Left lung (tissue), 4 donors: ENCODE measurements at regions not wholly inside any gene's neighbourhood (a gene's known extent, or its start where the extent isn't known, plus 50 kb on each side); places are given as distances from the start of the nearest gene placed in this dataset.
"Not testable (repeated sequence)": the region's sequence is repeated elsewhere in the genome, so short reads cannot be mapped to it uniquely, and the experiment has no call there.

ENCODE experiments used
- ATAC-seq: fragments of 200-7000 bp; cut with Tn5 transposase; one replicate; pipeline ENCODE4 v1.9.1; 2020; ENCODE audit warnings: moderate library complexity
- DNase-seq, 4 donors: peaks; one replicate each; pipeline ENCODE4 v3.0.0-alpha.2; 2013 to 2020
- H3K27ac ChIP-seq, 2 donors: fragments of 200-600 bp; sonication (generic) in 1 of 2; one replicate each; pipeline versions ENCODE4 v1.5.0 to v1.8.0; 2020 to 2021
- H3K27me3 ChIP-seq, 2 donors: fragments of 200-600 bp; sonication (generic) in 1 of 2; one replicate each; pipeline versions ENCODE4 v1.5.0 to v1.8.0; 2020 to 2021
- H3K36me3 ChIP-seq, 2 donors: fragments of 200-600 bp; sonication (generic) in 1 of 2; one replicate each; pipeline versions ENCODE4 v1.5.0 to v1.8.0; 2020 to 2021
- H3K4me1 ChIP-seq, 2 donors: fragments of 200-600 bp; one replicate each; pipeline ENCODE4 v1.8.0; 2021
- H3K4me3 ChIP-seq, 2 donors: fragments of 200-600 bp; sonication (generic) in 1 of 2; one replicate each; pipeline versions ENCODE4 v1.5.0 to v1.8.0; 2020 to 2021; ENCODE audit warnings: mild to moderate bottlenecking in 1 of 2
- H3K9me3 ChIP-seq, 2 donors: fragments of 200-600 bp; sonication (generic) in 1 of 2; one replicate each; pipeline versions ENCODE4 v1.5.0 to v1.8.0; 2020 to 2021
- CTCF ChIP-seq, 2 donors: fragments of 200-600 bp; sonication (generic) in 1 of 2; IDR thresholded peaks; one replicate each; pipeline versions ENCODE4 v1.5.0 to v1.8.0; 2021; ENCODE audit warnings: antibody characterized with exemption in 2 of 2
- intact Hi-C, 2 donors: fragments of 100-400 bp; cut with DNase I; formaldehyde crosslinking; loops; one replicate each; pipeline versions ENCODE4 v1.11.2 to v1.14.2; 2022
- donor health status: DM: no; HTN: yes; CAD: no.
- donor health status: DM: no; HTN: no; CAD: no.

GRCh38 chr5:116953251-116953930 is 378.8 kb upstream of the SEMA6A start:
- TF ChIP-seq CTCF (IDR thresholded peaks at IDR 0.05): no peak
- H3K27ac ChIP-seq: no peak overlapping the region
- H3K4me3 ChIP-seq: no peak overlapping the region
- ATAC-seq (no peak), DNase-seq (no peak)
- no peaks in the 10 kb centered on the region for H3K4me1 ChIP-seq
- H3K27me3 ChIP-seq: no peaks in the 10 kb centered on the region
- no peaks in the 10 kb centered on the region for H3K36me3 ChIP-seq
- H3K9me3 ChIP-seq: no peaks in the 10 kb centered on the region
- intact Hi-C loops: no loop called here

GRCh38 chr5:116951219-116951618 is 376.6 kb upstream of the SEMA6A start:
- no peak for DNase-seq
- H3K27me3 ChIP-seq: no peaks in the 10 kb centered on the region
- no peaks in the 10 kb centered on the region for H3K4me1 ChIP-seq
- ATAC-seq: no peak
- H3K36me3 ChIP-seq: no peaks in the 10 kb centered on the region
- intact Hi-C loops: no loop called here
- TF ChIP-seq CTCF (IDR thresholded peaks at IDR 0.05): no peak
- H3K4me3 ChIP-seq: no peak overlapping the region
- H3K9me3 ChIP-seq: no peaks in the 10 kb centered on the region
- no peak overlapping the region for H3K27ac ChIP-seq

- no peaks in the 10 kb centered on the region for H3K9me3 ChIP-seq
- peak; percentile 94 for ATAC-seq
- no peak overlapping the region for H3K27ac ChIP-seq
- no peaks in the 10 kb centered on the region for H3K4me1 ChIP-seq
- DNase-seq: peak in 2 of 4 donors; percentile 25 to 38
- no peaks in the 10 kb centered on the region for H3K36me3 ChIP-seq
- intact Hi-C loops: no loop called here
- no peak overlapping the region for H3K4me3 ChIP-seq
- TF ChIP-seq CTCF (IDR thresholded peaks at IDR 0.05): peak; percentile 56 to 60
- no peaks in the 10 kb centered on the region for H3K27me3 ChIP-seq
Observed at GRCh38 chr5:116947691-116948528, 373.3 kb upstream of the SEMA6A start.

GRCh38 chr5:116945613-116946382 is 371.2 kb upstream of the SEMA6A start:
- H3K36me3 ChIP-seq, H3K9me3 ChIP-seq, H3K4me3 ChIP-seq, ATAC-seq, H3K4me1 ChIP-seq, H3K27me3 ChIP-seq, DNase-seq, intact Hi-C loops, H3K27ac ChIP-seq: not testable (repeated sequence)

GRCh38 chr5:116944183-116944582 is 369.6 kb upstream of the SEMA6A start:
- no peak for TF ChIP-seq CTCF (IDR thresholded peaks at IDR 0.05)
- no peak overlapping the region for H3K4me3 ChIP-seq
- no peaks in the 10 kb centered on the region for H3K27me3 ChIP-seq
- no peak overlapping the region for H3K27ac ChIP-seq
- ATAC-seq (no peak), DNase-seq (no peak)
- H3K36me3 ChIP-seq: no peaks in the 10 kb centered on the region
- no peaks in the 10 kb centered on the region for H3K4me1 ChIP-seq
- no peaks in the 10 kb centered on the region for H3K9me3 ChIP-seq
- intact Hi-C loops: no loop called here
